ENCODE measurements at regions not wholly inside any gene's neighbourhood (a gene's known extent, or its start where the extent isn't known, plus 50 kb on each side); places are given as distances from the start of the nearest gene placed in this dataset.
A peak's percentile ranks its signal among the peaks of the same experiment; 100 is the strongest.

GRCh38 chr18:43876748-43877147, 599.5 kb upstream of the SYT4 start:
- Histone ChIP-seq H3K4me3 (ENCODE audit: low read depth, low read length) (no peak overlapping the region), H3K9me3 (ENCODE audit: control insufficient read depth, insufficient read depth, low read length) (no peaks in the 10 kb centered on the region), H3K27me3 (ENCODE audit: control insufficient read depth, insufficient read depth, low read length) (no peaks in the 10 kb centered on the region), H3K36me3 (ENCODE audit: control insufficient read depth, insufficient read depth, low read length) (no peaks in the 10 kb centered on the region), H3K27ac (ENCODE audit: low read depth, low read length) (no peak overlapping the region), H3K4me1 (ENCODE audit: control insufficient read depth, insufficient read depth, low read length) (peaks cover 8% of the 10 kb centered on the region), H3K9ac (ENCODE audit: low read depth, low read length) (no peak overlapping the region)

- Histone ChIP-seq H3K27ac (ENCODE audit: low read depth, low read length) (no peak overlapping the region), H3K27me3 (ENCODE audit: control insufficient read depth, insufficient read depth, low read length) (no peaks in the 10 kb centered on the region), H3K9ac (ENCODE audit: low read depth, low read length) (no peak overlapping the region), H3K4me3 (ENCODE audit: low read depth, low read length) (no peak overlapping the region), H3K36me3 (ENCODE audit: control insufficient read depth, insufficient read depth, low read length) (no peaks in the 10 kb centered on the region), H3K4me1 (ENCODE audit: control insufficient read depth, insufficient read depth, low read length) (peaks cover 8% of the 10 kb centered on the region), H3K9me3 (ENCODE audit: control insufficient read depth, insufficient read depth, low read length) (no peaks in the 10 kb centered on the region)
Observed at GRCh38 chr18:43877616-43878321, 600.5 kb upstream of the SYT4 start.

- H3K4me3 ChIP-seq (ENCODE audit: low read depth, low read length): no peak overlapping the region
- no peaks in the 10 kb centered on the region for H3K27me3 ChIP-seq (ENCODE audit: control insufficient read depth, insufficient read depth, low read length)
- no peak overlapping the region for H3K9ac ChIP-seq (ENCODE audit: low read depth, low read length)
- H3K4me1 ChIP-seq (ENCODE audit: control insufficient read depth, insufficient read depth, low read length): peaks cover 8% of the 10 kb centered on the region
- H3K27ac ChIP-seq (ENCODE audit: low read depth, low read length): no peak overlapping the region
- H3K36me3 ChIP-seq (ENCODE audit: control insufficient read depth, insufficient read depth, low read length): no peaks in the 10 kb centered on the region
- H3K9me3 ChIP-seq (ENCODE audit: control insufficient read depth, insufficient read depth, low read length): no peaks in the 10 kb centered on the region
Observed at GRCh38 chr18:43879415-43879814, 602.1 kb upstream of the SYT4 start.

DNA sequence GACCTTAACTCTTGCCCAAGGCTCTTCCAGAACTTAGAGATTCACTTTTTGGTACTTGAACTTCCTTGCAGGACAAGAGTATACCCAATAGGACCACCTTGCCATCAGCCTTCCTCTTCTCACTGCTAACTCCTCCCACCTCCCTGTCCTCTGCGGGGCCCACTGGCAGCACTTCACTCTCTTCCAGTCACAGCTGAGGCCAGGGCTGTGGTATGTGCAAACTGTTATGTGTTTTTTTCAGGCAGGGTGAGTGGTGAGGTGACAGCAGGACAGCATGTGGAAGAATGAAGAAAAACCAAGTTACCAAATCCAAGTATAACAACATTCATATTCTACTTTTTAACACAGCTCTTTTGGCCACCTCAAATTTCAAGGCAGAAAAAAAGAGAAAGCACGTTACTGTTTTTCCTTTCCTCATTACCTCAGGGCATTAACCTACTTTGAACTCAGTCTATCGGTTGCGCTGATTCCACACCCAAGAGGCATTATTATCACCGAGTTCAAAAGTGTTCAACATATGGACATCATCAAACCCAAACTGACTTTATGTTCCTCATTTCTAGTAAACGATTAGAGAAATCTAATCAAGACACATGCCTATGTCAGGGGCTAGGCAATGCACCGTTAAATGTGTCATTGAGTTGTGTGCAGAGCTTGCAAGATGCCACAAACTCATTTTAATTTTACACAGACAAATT, 605.2 kb upstream of the SYT4 start:
- H3K9me3 ChIP-seq (ENCODE audit: control insufficient read depth, insufficient read depth, low read length): no peaks in the 10 kb centered on the region
- peaks cover 13% of the 10 kb centered on the region for H3K4me1 ChIP-seq (ENCODE audit: control insufficient read depth, insufficient read depth, low read length)
- no peak overlapping the region for H3K9ac ChIP-seq (ENCODE audit: low read depth, low read length)
- no peaks in the 10 kb centered on the region for H3K27me3 ChIP-seq (ENCODE audit: control insufficient read depth, insufficient read depth, low read length)
- no peak overlapping the region for H3K27ac ChIP-seq (ENCODE audit: low read depth, low read length)
- H3K4me3 ChIP-seq (ENCODE audit: low read depth, low read length): no peak overlapping the region
- no peaks in the 10 kb centered on the region for H3K36me3 ChIP-seq (ENCODE audit: control insufficient read depth, insufficient read depth, low read length)

DNA sequence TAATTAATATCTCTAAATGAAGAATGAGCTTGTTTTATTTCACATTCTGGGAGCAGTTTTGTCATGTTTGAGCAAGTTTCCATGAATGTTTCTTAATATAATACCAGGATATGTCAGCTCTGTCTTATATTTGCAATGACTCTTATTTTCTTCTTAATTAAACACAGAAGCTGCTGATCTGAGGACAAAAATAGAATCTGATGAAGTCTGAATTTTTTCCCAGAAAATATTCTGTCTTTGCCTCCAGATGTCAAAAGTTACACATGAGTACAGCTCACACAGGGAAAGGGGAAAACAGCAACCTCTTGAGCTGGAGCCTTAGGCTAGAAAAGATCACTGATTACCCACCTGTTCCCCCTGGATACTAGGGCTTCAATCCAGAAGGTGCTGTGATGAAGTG, 606.6 kb upstream of the SYT4 start:
- Histone ChIP-seq H3K4me1 (ENCODE audit: control insufficient read depth, insufficient read depth, low read length) (peaks cover 17% of the 10 kb centered on the region), H3K36me3 (ENCODE audit: control insufficient read depth, insufficient read depth, low read length) (no peaks in the 10 kb centered on the region), H3K9ac (ENCODE audit: low read depth, low read length) (no peak overlapping the region), H3K4me3 (ENCODE audit: low read depth, low read length) (no peak overlapping the region), H3K9me3 (ENCODE audit: control insufficient read depth, insufficient read depth, low read length) (no peaks in the 10 kb centered on the region), H3K27ac (ENCODE audit: low read depth, low read length) (no peak overlapping the region), H3K27me3 (ENCODE audit: control insufficient read depth, insufficient read depth, low read length) (no peaks in the 10 kb centered on the region)

- Histone ChIP-seq H3K4me3 (ENCODE audit: low read depth, low read length) (no peak overlapping the region), H3K27ac (ENCODE audit: low read depth, low read length) (no peak overlapping the region), H3K9me3 (ENCODE audit: control insufficient read depth, insufficient read depth, low read length) (no peaks in the 10 kb centered on the region), H3K9ac (ENCODE audit: low read depth, low read length) (no peak overlapping the region), H3K36me3 (ENCODE audit: control insufficient read depth, insufficient read depth, low read length) (no peaks in the 10 kb centered on the region), H3K4me1 (ENCODE audit: control insufficient read depth, insufficient read depth, low read length) (peaks cover 17% of the 10 kb centered on the region), H3K27me3 (ENCODE audit: control insufficient read depth, insufficient read depth, low read length) (no peaks in the 10 kb centered on the region)
Observed at GRCh38 chr18:43886341-43886740, 609.1 kb upstream of the SYT4 start.

DNA sequence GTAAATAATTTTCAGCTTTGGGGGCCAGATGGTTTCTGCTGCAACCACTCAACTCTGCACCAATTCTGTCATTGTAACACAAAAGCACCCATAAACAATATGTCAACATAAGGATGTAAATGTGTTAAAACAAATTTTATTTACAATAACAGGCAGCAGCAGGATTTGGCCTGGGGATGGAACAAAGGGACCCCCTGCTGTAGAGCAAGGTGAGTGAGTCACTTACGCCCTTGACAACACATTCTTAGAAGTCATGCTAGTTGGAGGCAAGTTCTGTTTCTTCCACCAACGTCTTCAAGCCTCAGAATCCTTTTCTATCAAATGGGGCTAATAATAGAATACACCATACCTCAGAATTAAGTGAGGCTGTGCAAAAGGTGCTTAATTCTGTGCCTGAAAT, 610.2 kb upstream of the SYT4 start:
- Histone ChIP-seq H3K9me3 (ENCODE audit: control insufficient read depth, insufficient read depth, low read length) (no peaks in the 10 kb centered on the region), H3K4me1 (ENCODE audit: control insufficient read depth, insufficient read depth, low read length) (peaks cover 17% of the 10 kb centered on the region), H3K27me3 (ENCODE audit: control insufficient read depth, insufficient read depth, low read length) (no peaks in the 10 kb centered on the region), H3K36me3 (ENCODE audit: control insufficient read depth, insufficient read depth, low read length) (no peaks in the 10 kb centered on the region), H3K9ac (ENCODE audit: low read depth, low read length) (no peak overlapping the region), H3K4me3 (ENCODE audit: low read depth, low read length) (no peak overlapping the region), H3K27ac (ENCODE audit: low read depth, low read length) (peak overlapping the region; percentile 65)

DNA sequence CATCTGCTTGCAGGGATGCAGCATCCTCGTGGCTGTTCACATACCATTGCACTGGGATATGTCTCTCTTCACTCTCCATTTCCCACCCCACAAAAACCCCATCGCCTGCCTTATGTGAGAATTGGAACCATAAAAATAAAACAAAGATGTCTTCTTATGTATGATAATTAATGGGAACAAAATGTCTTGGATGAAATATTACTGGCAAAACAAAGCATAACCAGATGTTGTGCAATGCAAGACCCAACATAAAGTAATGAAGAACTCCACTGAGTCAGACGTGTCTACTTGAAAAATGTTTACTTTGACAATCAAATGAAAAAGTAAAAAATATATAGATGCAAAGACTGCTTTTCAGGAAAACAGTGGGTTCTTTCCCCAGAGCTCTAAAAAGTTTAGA, 611.3 kb upstream of the SYT4 start:
- H3K9me3 ChIP-seq (ENCODE audit: control insufficient read depth, insufficient read depth, low read length): no peaks in the 10 kb centered on the region
- H3K27me3 ChIP-seq (ENCODE audit: control insufficient read depth, insufficient read depth, low read length): no peaks in the 10 kb centered on the region
- peaks cover 17% of the 10 kb centered on the region for H3K4me1 ChIP-seq (ENCODE audit: control insufficient read depth, insufficient read depth, low read length)
- no peak overlapping the region for H3K27ac ChIP-seq (ENCODE audit: low read depth, low read length)
- H3K9ac ChIP-seq (ENCODE audit: low read depth, low read length): no peak overlapping the region
- H3K36me3 ChIP-seq (ENCODE audit: control insufficient read depth, insufficient read depth, low read length): no peaks in the 10 kb centered on the region
- no peak overlapping the region for H3K4me3 ChIP-seq (ENCODE audit: low read depth, low read length)

DNA sequence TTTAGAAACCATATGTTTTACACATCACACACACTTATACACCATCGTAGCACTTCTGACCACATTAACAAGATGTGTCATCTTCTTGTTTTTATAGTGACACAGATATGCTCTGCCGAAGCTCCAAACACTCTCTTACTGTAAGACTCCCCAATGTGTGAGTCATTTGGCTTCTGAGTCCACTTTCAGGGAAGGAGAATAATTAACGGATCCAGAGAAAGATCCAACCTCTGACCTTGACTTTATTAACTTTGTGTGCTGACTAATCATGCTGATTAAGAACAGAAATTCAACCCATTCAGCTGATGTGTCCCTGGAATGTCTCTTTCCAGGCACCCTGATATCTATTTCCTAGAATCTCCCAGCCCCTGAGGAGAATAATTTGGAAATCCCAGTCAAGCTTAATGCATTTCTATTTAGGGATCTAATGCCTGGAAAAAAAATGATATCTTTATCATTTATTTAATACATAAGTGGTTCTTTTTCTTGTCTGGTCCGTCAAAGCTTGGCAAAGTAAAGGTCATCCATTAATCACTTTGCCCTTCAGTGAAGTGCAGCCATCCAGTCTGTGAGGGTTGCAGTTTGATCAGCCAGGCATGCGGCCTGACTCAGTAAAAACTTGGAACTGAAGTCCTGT, 615.8 kb upstream of the SYT4 start:
- Histone ChIP-seq H3K36me3 (ENCODE audit: control insufficient read depth, insufficient read depth, low read length) (no peaks in the 10 kb centered on the region), H3K27me3 (ENCODE audit: control insufficient read depth, insufficient read depth, low read length) (no peaks in the 10 kb centered on the region), H3K27ac (ENCODE audit: low read depth, low read length) (no peak overlapping the region), H3K4me3 (ENCODE audit: low read depth, low read length) (no peak overlapping the region), H3K9ac (ENCODE audit: low read depth, low read length) (no peak overlapping the region), H3K9me3 (ENCODE audit: control insufficient read depth, insufficient read depth, low read length) (no peaks in the 10 kb centered on the region), H3K4me1 (ENCODE audit: control insufficient read depth, insufficient read depth, low read length) (no peaks in the 10 kb centered on the region)

GRCh38 chr18:43904209-43904837, 627.0 kb upstream of the SYT4 start:
- H3K27ac ChIP-seq (ENCODE audit: low read depth, low read length): no peak overlapping the region
- no peak overlapping the region for H3K9ac ChIP-seq (ENCODE audit: low read depth, low read length)
- H3K9me3 ChIP-seq (ENCODE audit: control insufficient read depth, insufficient read depth, low read length): no peaks in the 10 kb centered on the region
- H3K4me1 ChIP-seq (ENCODE audit: control insufficient read depth, insufficient read depth, low read length): peaks cover 7% of the 10 kb centered on the region; the same call in 1 of the 2 replicates
- H3K36me3 ChIP-seq (ENCODE audit: control insufficient read depth, insufficient read depth, low read length): no peaks in the 10 kb centered on the region
- no peak overlapping the region for H3K4me3 ChIP-seq (ENCODE audit: low read depth, low read length)
- H3K27me3 ChIP-seq (ENCODE audit: control insufficient read depth, insufficient read depth, low read length): no peaks in the 10 kb centered on the region

- H3K27me3 ChIP-seq (ENCODE audit: control insufficient read depth, insufficient read depth, low read length): no peaks in the 10 kb centered on the region
Observed at GRCh38 chr18:43914018-43914417, 636.7 kb upstream of the SYT4 start.

More at GRCh38 chr18:43914018-43914417, 636.7 kb upstream of the SYT4 start:
- no peak overlapping the region for H3K27ac ChIP-seq (ENCODE audit: low read depth, low read length)
- no peak overlapping the region for H3K9ac ChIP-seq (ENCODE audit: low read depth, low read length)
- H3K9me3 ChIP-seq (ENCODE audit: control insufficient read depth, insufficient read depth, low read length): no peaks in the 10 kb centered on the region
- no peak overlapping the region for H3K4me3 ChIP-seq (ENCODE audit: low read depth, low read length)
- no peaks in the 10 kb centered on the region for H3K36me3 ChIP-seq (ENCODE audit: control insufficient read depth, insufficient read depth, low read length)
- H3K4me1 ChIP-seq (ENCODE audit: control insufficient read depth, insufficient read depth, low read length): peaks cover 27% of the 10 kb centered on the region

Measured in HUES48 (cell line).